ENCODE measurements at regions not wholly inside any gene's neighbourhood (a gene's known extent, or its start where the extent isn't known, plus 50 kb on each side); places are given as distances from the start of the nearest gene placed in this dataset.
A peak's percentile ranks its signal among the peaks of the same experiment; 100 is the strongest.

- TF ChIP-seq, protein P1, sequence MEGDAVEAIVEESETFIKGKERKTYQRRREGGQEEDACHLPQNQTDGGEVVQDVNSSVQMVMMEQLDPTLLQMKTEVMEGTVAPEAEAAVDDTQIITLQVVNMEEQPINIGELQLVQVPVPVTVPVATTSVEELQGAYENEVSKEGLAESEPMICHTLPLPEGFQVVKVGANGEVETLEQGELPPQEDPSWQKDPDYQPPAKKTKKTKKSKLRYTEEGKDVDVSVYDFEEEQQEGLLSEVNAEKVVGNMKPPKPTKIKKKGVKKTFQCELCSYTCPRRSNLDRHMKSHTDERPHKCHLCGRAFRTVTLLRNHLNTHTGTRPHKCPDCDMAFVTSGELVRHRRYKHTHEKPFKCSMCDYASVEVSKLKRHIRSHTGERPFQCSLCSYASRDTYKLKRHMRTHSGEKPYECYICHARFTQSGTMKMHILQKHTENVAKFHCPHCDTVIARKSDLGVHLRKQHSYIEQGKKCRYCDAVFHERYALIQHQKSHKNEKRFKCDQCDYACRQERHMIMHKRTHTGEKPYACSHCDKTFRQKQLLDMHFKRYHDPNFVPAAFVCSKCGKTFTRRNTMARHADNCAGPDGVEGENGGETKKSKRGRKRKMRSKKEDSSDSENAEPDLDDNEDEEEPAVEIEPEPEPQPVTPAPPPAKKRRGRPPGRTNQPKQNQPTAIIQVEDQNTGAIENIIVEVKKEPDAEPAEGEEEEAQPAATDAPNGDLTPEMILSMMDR (conservative IDR thresholded peaks at IDR 0.05) = no peak
- Mint-ChIP-seq H3K4me3 (no peak overlapping the region), H3K4me1 (peaks cover 17 to 34% of the 10 kb centered on the region in 2 experiments), H3K36me3 (ENCODE audit: insufficient read depth in 1 of 3, low read depth in 3 of 3) (peaks cover 0 to 1% (median 0%) of the 10 kb centered on the region in 3 experiments; a peak in 1 of 7 replicates), H3K27ac (peak overlapping the region in 2 of 3 experiments; percentile 6 to 9; a peak in 2 of 7 replicates), H3K27me3 (ENCODE audit: low read depth) (no peaks in the 10 kb centered on the region; the same call in 1 of the 2 replicates), H3K9me3 (no peaks in the 10 kb centered on the region)
- Histone ChIP-seq H4K8ac (replicated peaks; ENCODE audit: insufficient read length, low read depth, low read length) (no peak overlapping the region), H3K4ac (ENCODE audit: low read depth, low read length) (no peak overlapping the region), H2BK5ac (ENCODE audit: insufficient read length, low read length) (no peak overlapping the region), H3K18ac (ENCODE audit: insufficient read length, low read depth, low read length) (no peak overlapping the region), H3K79me2 (ENCODE audit: insufficient read depth, low read length) (peaks cover 2% of the 10 kb centered on the region; the same call in 1 of the 2 replicates), H3K79me1 (ENCODE audit: insufficient read depth, low read depth, low read length, poor library complexity, severe bottlenecking) (no peaks in the 10 kb centered on the region), H3K27me3 (ENCODE audit: insufficient read depth, low read length) (no peaks in the 10 kb centered on the region), H2BK12ac (ENCODE audit: insufficient read length, low read depth, low read length) (no peak overlapping the region), H3K56ac (ENCODE audit: insufficient read length, low read depth, low read length) (no peak overlapping the region), H3K9me3 (ENCODE audit: control insufficient read depth, low read depth, low read length) (no peaks in the 10 kb centered on the region), H3K4me1 (ENCODE audit: insufficient read depth, low read length) (no peaks in the 10 kb centered on the region), H4K5ac (ENCODE audit: insufficient read length, low read depth, low read length) (no peak overlapping the region), H2BK15ac (ENCODE audit: low read depth, low read length) (no peak overlapping the region), H2BK20ac (ENCODE audit: low read depth, low read length, poor library complexity, severe bottlenecking) (no peak overlapping the region), H2BK120ac (ENCODE audit: low read depth, low read length, poor library complexity, severe bottlenecking) (no peak overlapping the region), H2AFZ (ENCODE audit: low read length) (no peak overlapping the region), H3K23ac (ENCODE audit: insufficient read length, low read depth, low read length) (no peak overlapping the region), H3K4me2 (ENCODE audit: insufficient read depth, insufficient read length, low read length) (no peak overlapping the region), H3T11ph (ENCODE audit: low read length) (no peak overlapping the region), H3K14ac (ENCODE audit: insufficient read depth, low read length) (no peak overlapping the region), H4K20me1 (ENCODE audit: control insufficient read depth, insufficient read depth, insufficient read length) (no peaks in the 10 kb centered on the region), H2AK5ac (ENCODE audit: insufficient read length, low read length) (no peak overlapping the region), H3K9ac (ENCODE audit: extremely low read depth, insufficient read length, low read length) (no peak overlapping the region), H4K91ac (ENCODE audit: insufficient read length, low read depth, low read length) (no peak overlapping the region), H3K23me2 (ENCODE audit: insufficient read length, low read depth, low read length, poor library complexity, severe bottlenecking) (no peaks in the 10 kb centered on the region), H3K27ac (ENCODE audit: insufficient read length, low read depth, low read length) (no peak overlapping the region)
- DNase-seq = no peak
- WGBS (ENCODE audit: extremely low coverage, insufficient read length, low lambda C conversion rate) = no CpG with 5 or more reads among the region's 11 CpGs
Measured at GRCh38 chr11:70601861-70602538, 203.7 kb downstream of the CTTN start.
